ENCODE measurements at regions not wholly inside any gene's neighbourhood (a gene's known extent, or its start where the extent isn't known, plus 50 kb on each side); places are given as distances from the start of the nearest gene placed in this dataset.

DNA sequence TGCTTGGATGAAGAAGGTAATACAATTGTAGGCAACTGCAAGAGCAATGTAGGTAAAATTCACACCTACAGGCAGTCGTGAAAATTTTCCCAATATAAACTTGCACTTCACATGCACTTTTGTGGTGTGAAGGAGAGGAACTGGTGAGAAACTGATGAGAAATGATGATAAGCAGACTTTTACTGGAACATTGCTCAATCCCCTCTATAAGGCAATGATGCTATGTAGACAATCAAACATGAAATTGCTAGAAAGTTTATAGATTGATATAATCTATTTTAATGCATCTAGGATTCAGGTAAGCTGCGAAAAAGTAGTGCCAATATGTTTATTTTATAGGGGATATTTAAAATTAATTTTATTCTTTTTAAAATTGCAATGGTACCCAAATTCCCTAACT lies 802.2 kb downstream of the KCNT2 start:
- no peak for ATAC-seq

DNA sequence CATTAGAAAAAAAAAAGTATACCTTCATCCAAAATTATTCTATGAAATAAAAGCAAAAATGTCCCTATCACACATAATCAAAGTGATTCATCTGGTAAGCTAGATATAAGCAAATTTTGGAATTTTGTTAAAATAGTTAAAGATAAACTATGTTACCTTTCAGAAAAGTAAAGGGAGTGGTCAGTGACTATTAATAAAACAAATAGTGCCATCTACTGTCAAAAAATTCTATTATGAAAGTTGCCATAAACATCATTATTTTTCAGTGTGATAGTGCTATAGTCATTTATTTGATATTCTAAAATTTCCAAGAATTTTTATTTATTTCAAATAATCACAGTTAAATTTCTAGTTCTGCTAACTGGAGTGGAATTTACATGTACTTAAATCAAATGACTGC lies 803.7 kb downstream of the KCNT2 start:
- no peak for TF ChIP-seq ZNF70 (CRISPR knock-in tag; IDR thresholded peaks at IDR 0.05)
- TF ChIP-seq, protein P1, sequence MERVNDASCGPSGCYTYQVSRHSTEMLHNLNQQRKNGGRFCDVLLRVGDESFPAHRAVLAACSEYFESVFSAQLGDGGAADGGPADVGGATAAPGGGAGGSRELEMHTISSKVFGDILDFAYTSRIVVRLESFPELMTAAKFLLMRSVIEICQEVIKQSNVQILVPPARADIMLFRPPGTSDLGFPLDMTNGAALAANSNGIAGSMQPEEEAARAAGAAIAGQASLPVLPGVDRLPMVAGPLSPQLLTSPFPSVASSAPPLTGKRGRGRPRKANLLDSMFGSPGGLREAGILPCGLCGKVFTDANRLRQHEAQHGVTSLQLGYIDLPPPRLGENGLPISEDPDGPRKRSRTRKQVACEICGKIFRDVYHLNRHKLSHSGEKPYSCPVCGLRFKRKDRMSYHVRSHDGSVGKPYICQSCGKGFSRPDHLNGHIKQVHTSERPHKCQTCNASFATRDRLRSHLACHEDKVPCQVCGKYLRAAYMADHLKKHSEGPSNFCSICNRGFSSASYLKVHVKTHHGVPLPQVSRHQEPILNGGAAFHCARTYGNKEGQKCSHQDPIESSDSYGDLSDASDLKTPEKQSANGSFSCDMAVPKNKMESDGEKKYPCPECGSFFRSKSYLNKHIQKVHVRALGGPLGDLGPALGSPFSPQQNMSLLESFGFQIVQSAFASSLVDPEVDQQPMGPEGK (CRISPR knock-in tag; IDR thresholded peaks at IDR 0.05; ENCODE audit: borderline replicate concordance): no peak
- TF ChIP-seq OSR1 (CRISPR knock-in tag; IDR thresholded peaks at IDR 0.05): no peak
- TF ChIP-seq SNAI2 (CRISPR knock-in tag; IDR thresholded peaks at IDR 0.05): no peak
- TF ChIP-seq, protein P2, sequence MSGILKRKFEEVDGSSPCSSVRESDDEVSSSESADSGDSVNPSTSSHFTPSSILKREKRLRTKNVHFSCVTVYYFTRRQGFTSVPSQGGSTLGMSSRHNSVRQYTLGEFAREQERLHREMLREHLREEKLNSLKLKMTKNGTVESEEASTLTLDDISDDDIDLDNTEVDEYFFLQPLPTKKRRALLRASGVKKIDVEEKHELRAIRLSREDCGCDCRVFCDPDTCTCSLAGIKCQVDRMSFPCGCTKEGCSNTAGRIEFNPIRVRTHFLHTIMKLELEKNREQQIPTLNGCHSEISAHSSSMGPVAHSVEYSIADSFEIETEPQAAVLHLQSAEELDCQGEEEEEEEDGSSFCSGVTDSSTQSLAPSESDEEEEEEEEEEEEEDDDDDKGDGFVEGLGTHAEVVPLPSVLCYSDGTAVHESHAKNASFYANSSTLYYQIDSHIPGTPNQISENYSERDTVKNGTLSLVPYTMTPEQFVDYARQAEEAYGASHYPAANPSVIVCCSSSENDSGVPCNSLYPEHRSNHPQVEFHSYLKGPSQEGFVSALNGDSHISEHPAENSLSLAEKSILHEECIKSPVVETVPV (CRISPR knock-in tag; IDR thresholded peaks at IDR 0.05): no peak
- no peak for TF ChIP-seq PPARA (CRISPR knock-in tag; IDR thresholded peaks at IDR 0.05; ENCODE audit: borderline replicate concordance)
- TF ChIP-seq, protein P3, sequence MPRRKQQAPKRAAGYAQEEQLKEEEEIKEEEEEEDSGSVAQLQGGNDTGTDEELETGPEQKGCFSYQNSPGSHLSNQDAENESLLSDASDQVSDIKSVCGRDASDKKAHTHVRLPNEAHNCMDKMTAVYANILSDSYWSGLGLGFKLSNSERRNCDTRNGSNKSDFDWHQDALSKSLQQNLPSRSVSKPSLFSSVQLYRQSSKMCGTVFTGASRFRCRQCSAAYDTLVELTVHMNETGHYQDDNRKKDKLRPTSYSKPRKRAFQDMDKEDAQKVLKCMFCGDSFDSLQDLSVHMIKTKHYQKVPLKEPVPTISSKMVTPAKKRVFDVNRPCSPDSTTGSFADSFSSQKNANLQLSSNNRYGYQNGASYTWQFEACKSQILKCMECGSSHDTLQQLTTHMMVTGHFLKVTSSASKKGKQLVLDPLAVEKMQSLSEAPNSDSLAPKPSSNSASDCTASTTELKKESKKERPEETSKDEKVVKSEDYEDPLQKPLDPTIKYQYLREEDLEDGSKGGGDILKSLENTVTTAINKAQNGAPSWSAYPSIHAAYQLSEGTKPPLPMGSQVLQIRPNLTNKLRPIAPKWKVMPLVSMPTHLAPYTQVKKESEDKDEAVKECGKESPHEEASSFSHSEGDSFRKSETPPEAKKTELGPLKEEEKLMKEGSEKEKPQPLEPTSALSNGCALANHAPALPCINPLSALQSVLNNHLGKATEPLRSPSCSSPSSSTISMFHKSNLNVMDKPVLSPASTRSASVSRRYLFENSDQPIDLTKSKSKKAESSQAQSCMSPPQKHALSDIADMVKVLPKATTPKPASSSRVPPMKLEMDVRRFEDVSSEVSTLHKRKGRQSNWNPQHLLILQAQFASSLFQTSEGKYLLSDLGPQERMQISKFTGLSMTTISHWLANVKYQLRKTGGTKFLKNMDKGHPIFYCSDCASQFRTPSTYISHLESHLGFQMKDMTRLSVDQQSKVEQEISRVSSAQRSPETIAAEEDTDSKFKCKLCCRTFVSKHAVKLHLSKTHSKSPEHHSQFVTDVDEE (CRISPR knock-in tag; IDR thresholded peaks at IDR 0.05): no peak
- TF ChIP-seq ZFP3 (CRISPR knock-in tag; IDR thresholded peaks at IDR 0.05): no peak
- no peak for TF ChIP-seq ZNF565 (CRISPR knock-in tag; conservative IDR thresholded peaks at IDR 0.05; ENCODE audit: low read depth)
- TF ChIP-seq ZNF8 (CRISPR knock-in tag; IDR thresholded peaks at IDR 0.05): no peak
- no peak for TF ChIP-seq TCF4 (CRISPR knock-in tag; IDR thresholded peaks at IDR 0.05; ENCODE audit: borderline replicate concordance)
- no peak for ATAC-seq

More for the DNA sequence above, 802.2 kb downstream of the KCNT2 start:
- TF ChIP-seq, protein P4, sequence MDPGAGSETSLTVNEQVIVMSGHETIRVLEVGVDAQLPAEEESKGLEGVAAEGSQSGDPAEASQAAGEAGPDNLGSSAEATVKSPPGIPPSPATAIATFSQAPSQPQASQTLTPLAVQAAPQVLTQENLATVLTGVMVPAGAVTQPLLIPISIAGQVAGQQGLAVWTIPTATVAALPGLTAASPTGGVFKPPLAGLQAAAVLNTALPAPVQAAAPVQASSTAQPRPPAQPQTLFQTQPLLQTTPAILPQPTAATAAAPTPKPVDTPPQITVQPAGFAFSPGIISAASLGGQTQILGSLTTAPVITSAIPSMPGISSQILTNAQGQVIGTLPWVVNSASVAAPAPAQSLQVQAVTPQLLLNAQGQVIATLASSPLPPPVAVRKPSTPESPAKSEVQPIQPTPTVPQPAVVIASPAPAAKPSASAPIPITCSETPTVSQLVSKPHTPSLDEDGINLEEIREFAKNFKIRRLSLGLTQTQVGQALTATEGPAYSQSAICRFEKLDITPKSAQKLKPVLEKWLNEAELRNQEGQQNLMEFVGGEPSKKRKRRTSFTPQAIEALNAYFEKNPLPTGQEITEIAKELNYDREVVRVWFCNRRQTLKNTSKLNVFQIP (CRISPR knock-in tag; IDR thresholded peaks at IDR 0.05; ENCODE audit: borderline replicate concordance, low read depth): no peak
- TF ChIP-seq OSR1 (CRISPR knock-in tag; IDR thresholded peaks at IDR 0.05) (no peak), ARNTL (CRISPR knock-in tag; IDR thresholded peaks at IDR 0.05; ENCODE audit: borderline replicate concordance, low read depth) (no peak), BACH2 (CRISPR knock-in tag; IDR thresholded peaks at IDR 0.05; ENCODE audit: borderline replicate concordance) (no peak), GLIS3 (CRISPR knock-in tag; IDR thresholded peaks at IDR 0.05) (no peak)
- TF ChIP-seq, protein P5, sequence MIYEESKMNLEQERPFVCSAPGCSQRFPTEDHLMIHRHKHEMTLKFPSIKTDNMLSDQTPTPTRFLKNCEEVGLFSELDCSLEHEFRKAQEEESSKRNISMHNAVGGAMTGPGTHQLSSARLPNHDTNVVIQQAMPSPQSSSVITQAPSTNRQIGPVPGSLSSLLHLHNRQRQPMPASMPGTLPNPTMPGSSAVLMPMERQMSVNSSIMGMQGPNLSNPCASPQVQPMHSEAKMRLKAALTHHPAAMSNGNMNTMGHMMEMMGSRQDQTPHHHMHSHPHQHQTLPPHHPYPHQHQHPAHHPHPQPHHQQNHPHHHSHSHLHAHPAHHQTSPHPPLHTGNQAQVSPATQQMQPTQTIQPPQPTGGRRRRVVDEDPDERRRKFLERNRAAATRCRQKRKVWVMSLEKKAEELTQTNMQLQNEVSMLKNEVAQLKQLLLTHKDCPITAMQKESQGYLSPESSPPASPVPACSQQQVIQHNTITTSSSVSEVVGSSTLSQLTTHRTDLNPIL (CRISPR knock-in tag; IDR thresholded peaks at IDR 0.05; ENCODE audit: low read depth): no peak

- ATAC-seq: no peak
- TF ChIP-seq TCF4 (CRISPR knock-in tag; IDR thresholded peaks at IDR 0.05; ENCODE audit: borderline replicate concordance) (no peak), ZNF70 (CRISPR knock-in tag; IDR thresholded peaks at IDR 0.05) (no peak), ZFP30 (CRISPR knock-in tag; IDR thresholded peaks at IDR 0.05) (no peak), ISL1 (CRISPR knock-in tag; IDR thresholded peaks at IDR 0.05) (no peak), OSR1 (CRISPR knock-in tag; IDR thresholded peaks at IDR 0.05) (no peak), ZC3H10 (CRISPR knock-in tag; IDR thresholded peaks at IDR 0.05) (no peak), GLIS3 (CRISPR knock-in tag; IDR thresholded peaks at IDR 0.05) (no peak), ZNF8 (CRISPR knock-in tag; IDR thresholded peaks at IDR 0.05) (no peak), ZFP3 (CRISPR knock-in tag; IDR thresholded peaks at IDR 0.05) (no peak), ZNF565 (CRISPR knock-in tag; conservative IDR thresholded peaks at IDR 0.05; ENCODE audit: low read depth) (no peak), SNAI2 (CRISPR knock-in tag; IDR thresholded peaks at IDR 0.05) (no peak), ARNTL (CRISPR knock-in tag; IDR thresholded peaks at IDR 0.05; ENCODE audit: borderline replicate concordance, low read depth) (no peak), TOX (CRISPR knock-in tag; IDR thresholded peaks at IDR 0.05; ENCODE audit: borderline replicate concordance) (no peak), PPARA (CRISPR knock-in tag; IDR thresholded peaks at IDR 0.05; ENCODE audit: borderline replicate concordance) (no peak), BACH2 (CRISPR knock-in tag; IDR thresholded peaks at IDR 0.05; ENCODE audit: borderline replicate concordance) (no peak), ESRRG (CRISPR knock-in tag; IDR thresholded peaks at IDR 0.05) (no peak)
- TF ChIP-seq, protein P4 (CRISPR knock-in tag; IDR thresholded peaks at IDR 0.05; ENCODE audit: borderline replicate concordance, low read depth): no peak
- TF ChIP-seq, protein P3 (CRISPR knock-in tag; IDR thresholded peaks at IDR 0.05): no peak
- TF ChIP-seq, protein P5 (CRISPR knock-in tag; IDR thresholded peaks at IDR 0.05; ENCODE audit: low read depth): no peak
Observed at GRCh38 chr1:195799016-195799415, 809.2 kb downstream of the KCNT2 start.
